WI38 (cell line): ENCODE measurements at regions not wholly inside any gene's neighbourhood (a gene's known extent, or its start where the extent isn't known, plus 50 kb on each side); places are given as distances from the start of the nearest gene placed in this dataset.

Experiments
- H3K4me3 ChIP-seq: 2 replicates; pipeline ENCODE4 v1.5.1; 2011; ENCODE audit warnings: low read depth, mild to moderate bottlenecking, control low read depth, low read length
- TF ChIP-seq, protein P1 (sequence below): IDR thresholded peaks from 2 replicates; pipeline ENCODE4 v1.5.1; 2012; ENCODE audit warnings: low read depth, mild to moderate bottlenecking, control low read depth, low read length

DNA sequence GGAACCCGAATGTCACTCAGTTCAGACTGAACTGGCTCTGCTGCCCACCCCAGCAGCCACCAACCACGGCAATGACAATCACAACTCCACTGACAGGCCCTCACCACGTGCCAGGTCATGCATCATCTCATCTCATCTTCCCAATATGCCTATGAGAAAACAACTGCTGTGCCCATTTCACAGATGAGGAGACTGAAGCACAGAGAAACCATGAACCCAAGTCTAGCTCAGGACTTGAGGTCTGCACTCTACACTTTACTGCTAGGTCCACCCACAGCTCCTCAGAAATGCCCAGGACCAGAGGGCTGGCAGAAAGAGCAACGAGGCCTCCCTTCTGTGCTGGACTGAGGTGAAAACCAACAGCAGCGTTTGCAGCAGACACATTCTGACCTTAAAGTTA is 99.2 kb upstream of the LINGO1 start:
- TF ChIP-seq, protein P1, sequence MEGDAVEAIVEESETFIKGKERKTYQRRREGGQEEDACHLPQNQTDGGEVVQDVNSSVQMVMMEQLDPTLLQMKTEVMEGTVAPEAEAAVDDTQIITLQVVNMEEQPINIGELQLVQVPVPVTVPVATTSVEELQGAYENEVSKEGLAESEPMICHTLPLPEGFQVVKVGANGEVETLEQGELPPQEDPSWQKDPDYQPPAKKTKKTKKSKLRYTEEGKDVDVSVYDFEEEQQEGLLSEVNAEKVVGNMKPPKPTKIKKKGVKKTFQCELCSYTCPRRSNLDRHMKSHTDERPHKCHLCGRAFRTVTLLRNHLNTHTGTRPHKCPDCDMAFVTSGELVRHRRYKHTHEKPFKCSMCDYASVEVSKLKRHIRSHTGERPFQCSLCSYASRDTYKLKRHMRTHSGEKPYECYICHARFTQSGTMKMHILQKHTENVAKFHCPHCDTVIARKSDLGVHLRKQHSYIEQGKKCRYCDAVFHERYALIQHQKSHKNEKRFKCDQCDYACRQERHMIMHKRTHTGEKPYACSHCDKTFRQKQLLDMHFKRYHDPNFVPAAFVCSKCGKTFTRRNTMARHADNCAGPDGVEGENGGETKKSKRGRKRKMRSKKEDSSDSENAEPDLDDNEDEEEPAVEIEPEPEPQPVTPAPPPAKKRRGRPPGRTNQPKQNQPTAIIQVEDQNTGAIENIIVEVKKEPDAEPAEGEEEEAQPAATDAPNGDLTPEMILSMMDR: no peak
- no peak overlapping the region for H3K4me3 ChIP-seq

DNA sequence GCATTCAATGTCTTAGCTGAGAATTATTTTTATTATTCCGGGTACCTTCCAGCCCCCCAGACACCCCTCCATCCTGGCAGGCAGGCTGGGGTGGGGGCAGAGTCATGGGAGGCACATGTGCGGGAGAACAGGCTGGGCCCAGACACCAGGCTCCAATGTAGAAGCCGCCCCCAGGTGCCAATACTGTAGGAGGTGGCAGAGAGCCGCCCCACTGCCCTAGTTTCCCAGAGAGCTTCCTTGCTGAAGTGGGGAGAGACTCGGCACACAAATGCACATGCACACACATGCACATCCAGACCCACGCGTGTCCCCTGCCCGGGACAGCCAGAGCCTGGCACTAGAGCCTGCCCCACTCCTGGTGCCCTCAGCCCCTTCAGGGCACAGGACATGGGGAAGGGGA is 98.4 kb upstream of the LINGO1 start:
- H3K4me3 ChIP-seq: no peak overlapping the region
- TF ChIP-seq, protein P1: no peak

DNA sequence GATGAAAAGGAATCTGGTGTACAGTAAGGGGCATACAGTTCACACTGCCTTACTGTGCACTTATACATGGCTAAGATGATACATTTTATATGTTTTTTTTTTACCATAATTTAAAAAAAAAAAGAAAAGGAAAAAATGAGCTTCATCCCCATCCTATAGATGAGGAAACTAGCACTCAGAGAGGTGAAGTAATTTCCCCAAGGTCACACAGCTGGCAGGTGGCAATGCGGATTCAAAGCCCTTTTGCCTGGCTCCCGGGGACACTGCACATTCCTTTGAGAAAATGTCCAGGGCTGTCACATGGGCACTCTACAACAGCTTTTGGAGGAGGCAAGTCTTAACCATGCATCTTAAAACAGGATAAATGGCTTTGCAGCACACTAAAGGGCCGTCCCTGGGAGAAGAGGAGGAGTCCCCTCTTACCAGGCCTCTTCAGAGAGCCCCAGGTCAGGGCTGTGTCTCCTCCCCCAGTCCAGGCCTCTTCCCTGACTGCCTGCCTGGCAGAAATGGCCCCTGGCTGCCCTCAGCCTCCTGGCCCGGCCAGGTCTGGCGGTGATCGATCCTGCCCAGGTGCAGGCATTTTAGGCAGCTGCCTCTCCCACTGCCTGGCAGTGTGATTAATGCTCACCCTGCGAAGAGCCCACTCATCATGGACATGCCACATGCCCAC is 95.1 kb upstream of the LINGO1 start:
- TF ChIP-seq, protein P1: no peak
- H3K4me3 ChIP-seq: no peak overlapping the region

DNA sequence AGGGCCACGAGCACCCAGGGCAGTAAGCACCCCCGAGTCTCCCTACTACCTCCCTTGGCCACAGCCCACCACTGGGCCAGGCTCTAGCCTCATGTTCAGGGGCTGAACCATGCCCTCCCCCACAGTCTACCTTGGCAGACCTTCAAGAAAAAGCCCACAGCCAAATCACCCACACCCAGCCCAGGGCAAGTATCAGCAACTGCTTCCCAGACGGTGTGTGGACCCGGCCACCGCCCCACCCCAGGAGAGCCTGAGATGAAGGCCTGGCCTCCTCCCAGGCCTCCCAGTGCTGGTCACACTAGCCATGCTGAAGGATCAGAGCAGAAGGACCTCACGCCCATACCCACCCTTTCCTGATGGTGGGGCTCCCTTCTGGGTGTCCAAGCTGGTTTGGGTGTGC is 92.0 kb upstream of the LINGO1 start:
- TF ChIP-seq, protein P1: no peak
- no peak overlapping the region for H3K4me3 ChIP-seq

DNA sequence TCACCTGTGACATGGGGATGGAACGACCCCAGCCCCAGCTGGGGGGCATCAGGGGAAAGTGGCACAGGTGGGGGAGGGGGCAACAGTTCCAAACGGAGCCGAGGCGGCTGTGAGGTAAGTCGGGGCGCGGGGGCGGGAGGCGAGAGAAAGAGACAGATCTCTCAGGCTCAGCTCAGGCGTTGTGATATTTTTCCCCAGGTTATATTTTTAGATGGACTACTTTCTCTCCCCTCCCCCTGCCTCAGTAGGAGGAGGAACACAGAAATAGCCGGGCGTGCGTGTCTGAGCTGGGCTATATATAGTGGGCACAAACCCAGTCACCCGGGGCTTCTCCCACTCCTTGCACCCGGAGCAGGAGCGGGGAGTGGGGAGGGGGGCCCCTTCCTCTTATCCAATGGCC is 91.0 kb upstream of the LINGO1 start:
- no peak overlapping the region for H3K4me3 ChIP-seq
- TF ChIP-seq, protein P1: no peak

DNA sequence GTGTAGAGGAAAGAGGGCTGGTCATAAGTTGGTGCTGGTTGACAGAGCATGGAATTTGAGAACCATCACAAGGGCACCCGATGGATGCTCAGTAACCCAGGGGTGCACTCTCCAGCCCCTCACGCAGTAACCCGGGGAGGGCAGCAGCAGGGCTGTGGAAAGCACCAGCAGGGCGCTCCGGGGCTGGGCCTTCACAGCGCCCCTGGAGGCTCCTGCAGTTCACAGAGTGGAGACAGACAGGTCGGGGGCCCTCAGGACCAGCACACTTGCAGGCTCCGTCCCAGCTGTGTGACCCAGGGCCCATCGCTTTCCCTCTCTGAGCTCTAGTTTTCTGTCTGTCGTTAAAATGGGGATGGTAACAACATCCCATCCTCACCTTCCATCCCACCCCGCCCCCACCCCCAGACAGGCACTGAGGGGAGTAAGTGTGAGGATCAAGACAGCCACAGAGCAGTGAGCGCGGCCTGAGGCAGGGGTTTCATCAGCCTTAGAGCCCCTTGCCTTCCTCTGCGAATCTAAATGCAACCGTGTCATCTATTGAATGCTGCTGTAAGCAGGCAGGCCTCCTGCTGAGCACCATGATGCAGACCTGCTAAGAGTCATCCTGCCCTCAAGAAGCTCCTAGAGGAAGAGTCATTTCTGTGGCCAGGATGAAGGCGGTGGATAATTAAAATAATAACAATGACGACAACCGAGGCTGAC is 90.2 kb upstream of the LINGO1 start:
- no peak overlapping the region for H3K4me3 ChIP-seq

DNA sequence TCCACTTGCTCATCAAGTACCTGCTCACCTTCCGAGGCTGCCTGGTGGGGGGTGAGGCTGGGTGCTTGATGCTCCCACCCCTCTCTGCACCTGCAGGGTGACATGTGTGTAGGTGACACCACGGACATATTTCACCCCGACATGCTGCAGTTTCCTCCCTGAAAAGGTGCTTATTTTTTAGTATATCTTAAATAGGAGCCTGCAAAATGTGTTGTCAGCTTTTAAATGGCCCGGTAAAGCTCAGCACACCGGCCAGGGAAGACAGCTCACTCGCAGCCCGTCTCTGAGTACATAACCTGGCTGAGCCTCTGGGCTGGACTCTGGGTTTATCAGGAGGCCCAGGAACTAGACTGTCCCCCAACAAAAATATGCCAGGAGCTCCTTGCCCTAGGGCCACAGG is 89.3 kb upstream of the LINGO1 start:
- TF ChIP-seq, protein P1: no peak

More for the DNA sequence above, 90.2 kb upstream of the LINGO1 start:
- TF ChIP-seq, protein P1: no peak

More for the DNA sequence above, 89.3 kb upstream of the LINGO1 start:
- no peak overlapping the region for H3K4me3 ChIP-seq
